ENCODE measurements at regions not wholly inside any gene's neighbourhood (a gene's known extent, or its start where the extent isn't known, plus 50 kb on each side); places are given as distances from the start of the nearest gene placed in this dataset.

- TF ChIP-seq, protein P1, sequence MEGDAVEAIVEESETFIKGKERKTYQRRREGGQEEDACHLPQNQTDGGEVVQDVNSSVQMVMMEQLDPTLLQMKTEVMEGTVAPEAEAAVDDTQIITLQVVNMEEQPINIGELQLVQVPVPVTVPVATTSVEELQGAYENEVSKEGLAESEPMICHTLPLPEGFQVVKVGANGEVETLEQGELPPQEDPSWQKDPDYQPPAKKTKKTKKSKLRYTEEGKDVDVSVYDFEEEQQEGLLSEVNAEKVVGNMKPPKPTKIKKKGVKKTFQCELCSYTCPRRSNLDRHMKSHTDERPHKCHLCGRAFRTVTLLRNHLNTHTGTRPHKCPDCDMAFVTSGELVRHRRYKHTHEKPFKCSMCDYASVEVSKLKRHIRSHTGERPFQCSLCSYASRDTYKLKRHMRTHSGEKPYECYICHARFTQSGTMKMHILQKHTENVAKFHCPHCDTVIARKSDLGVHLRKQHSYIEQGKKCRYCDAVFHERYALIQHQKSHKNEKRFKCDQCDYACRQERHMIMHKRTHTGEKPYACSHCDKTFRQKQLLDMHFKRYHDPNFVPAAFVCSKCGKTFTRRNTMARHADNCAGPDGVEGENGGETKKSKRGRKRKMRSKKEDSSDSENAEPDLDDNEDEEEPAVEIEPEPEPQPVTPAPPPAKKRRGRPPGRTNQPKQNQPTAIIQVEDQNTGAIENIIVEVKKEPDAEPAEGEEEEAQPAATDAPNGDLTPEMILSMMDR (IDR thresholded peaks at IDR 0.05): no peak
- TF ChIP-seq POLR2A (IDR thresholded peaks at IDR 0.05): no peak
These were observed 65.5 kb upstream of the MAP3K1 start for GRCh38 chr5:56749842-56750241.

Data from uterus (tissue), 2 donors.